ENCODE measurements at regions not wholly inside any gene's neighbourhood (a gene's known extent, or its start where the extent isn't known, plus 50 kb on each side); places are given as distances from the start of the nearest gene placed in this dataset.

GRCh38 chr5:84805473-84805872, 420.8 kb upstream of the EDIL3 start:
- H3K9ac ChIP-seq (ENCODE audit: extremely low read depth, insufficient read length, low read length) = no peak overlapping the region
- H4K20me1 ChIP-seq (ENCODE audit: control insufficient read depth, insufficient read depth, insufficient read length) = no peaks in the 10 kb centered on the region
- H2BK120ac ChIP-seq (ENCODE audit: low read depth, low read length, poor library complexity, severe bottlenecking) = no peak overlapping the region
- no peaks in the 10 kb centered on the region for H3K79me2 ChIP-seq (ENCODE audit: insufficient read depth, low read length)
- H3K4me1 Mint-ChIP-seq = no peaks in the 10 kb centered on the region
- no peak overlapping the region for H3T11ph ChIP-seq (ENCODE audit: low read length)
- no peak overlapping the region for H4K91ac ChIP-seq (ENCODE audit: insufficient read length, low read depth, low read length)
- no peak overlapping the region for H3K23ac ChIP-seq (ENCODE audit: insufficient read length, low read depth, low read length)
- H3K14ac ChIP-seq (ENCODE audit: insufficient read depth, low read length) = no peak overlapping the region
- no peak overlapping the region for H2AFZ ChIP-seq (ENCODE audit: low read length)
- no peak overlapping the region for H3K56ac ChIP-seq (ENCODE audit: insufficient read length, low read depth, low read length)
- H3K27ac ChIP-seq (ENCODE audit: insufficient read length, low read depth, low read length) = no peak overlapping the region
- H4K5ac ChIP-seq (ENCODE audit: insufficient read length, low read depth, low read length) = no peak overlapping the region
- no peaks in the 10 kb centered on the region for H3K36me3 Mint-ChIP-seq (ENCODE audit: insufficient read depth in 1 of 3, low read depth in 3 of 3)
- no peak overlapping the region for H2BK20ac ChIP-seq (ENCODE audit: low read depth, low read length, poor library complexity, severe bottlenecking)
- no peaks in the 10 kb centered on the region for H3K27me3 Mint-ChIP-seq (ENCODE audit: low read depth)
- no peaks in the 10 kb centered on the region; the same call in 1 of the 2 replicates for H3K4me1 ChIP-seq (ENCODE audit: insufficient read depth, low read length)
- no peak overlapping the region for H2BK5ac ChIP-seq (ENCODE audit: insufficient read length, low read length)
- no peak overlapping the region for H3K4ac ChIP-seq (ENCODE audit: low read depth, low read length)
- no peak overlapping the region for H2BK12ac ChIP-seq (ENCODE audit: insufficient read length, low read depth, low read length)
- TF ChIP-seq, protein P1, sequence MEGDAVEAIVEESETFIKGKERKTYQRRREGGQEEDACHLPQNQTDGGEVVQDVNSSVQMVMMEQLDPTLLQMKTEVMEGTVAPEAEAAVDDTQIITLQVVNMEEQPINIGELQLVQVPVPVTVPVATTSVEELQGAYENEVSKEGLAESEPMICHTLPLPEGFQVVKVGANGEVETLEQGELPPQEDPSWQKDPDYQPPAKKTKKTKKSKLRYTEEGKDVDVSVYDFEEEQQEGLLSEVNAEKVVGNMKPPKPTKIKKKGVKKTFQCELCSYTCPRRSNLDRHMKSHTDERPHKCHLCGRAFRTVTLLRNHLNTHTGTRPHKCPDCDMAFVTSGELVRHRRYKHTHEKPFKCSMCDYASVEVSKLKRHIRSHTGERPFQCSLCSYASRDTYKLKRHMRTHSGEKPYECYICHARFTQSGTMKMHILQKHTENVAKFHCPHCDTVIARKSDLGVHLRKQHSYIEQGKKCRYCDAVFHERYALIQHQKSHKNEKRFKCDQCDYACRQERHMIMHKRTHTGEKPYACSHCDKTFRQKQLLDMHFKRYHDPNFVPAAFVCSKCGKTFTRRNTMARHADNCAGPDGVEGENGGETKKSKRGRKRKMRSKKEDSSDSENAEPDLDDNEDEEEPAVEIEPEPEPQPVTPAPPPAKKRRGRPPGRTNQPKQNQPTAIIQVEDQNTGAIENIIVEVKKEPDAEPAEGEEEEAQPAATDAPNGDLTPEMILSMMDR (conservative IDR thresholded peaks at IDR 0.05) = no peak
- no peaks in the 10 kb centered on the region for H3K9me3 ChIP-seq (ENCODE audit: control insufficient read depth, low read depth, low read length)
- H4K8ac ChIP-seq (replicated peaks; ENCODE audit: insufficient read length, low read depth, low read length) = no peak overlapping the region
- H3K4me3 Mint-ChIP-seq = no peak overlapping the region
- H3K4me2 ChIP-seq (ENCODE audit: insufficient read depth, insufficient read length, low read length) = no peak overlapping the region
- no peaks in the 10 kb centered on the region for H3K9me3 Mint-ChIP-seq
- DNase-seq = no peak
- H2AK5ac ChIP-seq (ENCODE audit: insufficient read length, low read length) = no peak overlapping the region
- no peaks in the 10 kb centered on the region for H3K23me2 ChIP-seq (ENCODE audit: insufficient read length, low read depth, low read length, poor library complexity, severe bottlenecking)
- no peaks in the 10 kb centered on the region for H3K79me1 ChIP-seq (ENCODE audit: insufficient read depth, low read depth, low read length, poor library complexity, severe bottlenecking)
- no peaks in the 10 kb centered on the region for H3K27me3 ChIP-seq (ENCODE audit: insufficient read depth, low read length)
- peak overlapping the region in 1 of 3 experiments; percentile 12; a peak in 1 of 7 replicates for H3K27ac Mint-ChIP-seq
- no peak overlapping the region for H3K18ac ChIP-seq (ENCODE audit: insufficient read length, low read depth, low read length)
- no peak overlapping the region for H2BK15ac ChIP-seq (ENCODE audit: low read depth, low read length)
